SU-DHL-6 (cell line): ENCODE measurements at regions not wholly inside any gene's neighbourhood (a gene's known extent, or its start where the extent isn't known, plus 50 kb on each side); places are given as distances from the start of the nearest gene placed in this dataset.

ENCODE experiments used
- H2AFZ ChIP-seq: fragments of 200-600 bp; sonication (generic); 2 replicates; pipeline ENCODE4 v1.6.1; 2014; ENCODE audit warnings: low read depth, mild to moderate bottlenecking, moderate library complexity, mixed read lengths, antibody characterized with exemption, low read length; ENCODE audit not compliant: severe bottlenecking
- H3F3A ChIP-seq: fragments of 200-600 bp; shearing (Covaris generic); 2 replicates; pipeline ENCODE4 v1.6.0; 2016; ENCODE audit warnings: antibody characterized with exemption, mild to moderate bottlenecking; ENCODE audit not compliant: insufficient read depth
- H3K27ac ChIP-seq: fragments of 200-600 bp; sonication (generic); 2 replicates; pipeline ENCODE4 v1.5.1; 2016; ENCODE audit warnings: low read depth, mild to moderate bottlenecking, low read length, moderate library complexity, mixed read lengths
- H3K27me3 ChIP-seq: fragments of 200-600 bp; sonication (generic), shearing (Covaris generic); 2 replicates; pipeline ENCODE4 v1.6.0; 2014; ENCODE audit warnings: mild to moderate bottlenecking, low read length
- H3K36me3 ChIP-seq: fragments of 200-600 bp; sonication (generic); 2 replicates; pipeline ENCODE4 v1.6.1; 2014; ENCODE audit warnings: mild to moderate bottlenecking, low read length, mixed read lengths
- H3K4me2 ChIP-seq: fragments of 300-600, 200-600 bp; shearing (Covaris generic), sonication (generic); 2 replicates; pipeline ENCODE4 v1.6.0; 2014; ENCODE audit warnings: low read length, low read depth, mild to moderate bottlenecking; ENCODE audit not compliant: poor library complexity, severe bottlenecking
- H3K4me3 ChIP-seq: fragments of 200-600 bp; sonication (generic); 2 replicates; pipeline ENCODE4 v1.5.1; 2014; ENCODE audit warnings: antibody characterized with exemption, low read length, mild to moderate bottlenecking, mixed read lengths; ENCODE audit not compliant: insufficient read depth, poor library complexity, severe bottlenecking
- H3K79me2 ChIP-seq: fragments of 200-600 bp; sonication (generic); 2 replicates; pipeline ENCODE4 v1.6.1; 2014; ENCODE audit warnings: mild to moderate bottlenecking, low read length, moderate library complexity; ENCODE audit not compliant: insufficient read depth
- H3K9ac ChIP-seq: fragments of 200-600 bp; sonication (generic); 2 replicates; pipeline ENCODE4 v1.7.0; 2014; ENCODE audit warnings: mild to moderate bottlenecking, low read length
- H3K9me2 ChIP-seq: fragments of 200-600 bp; sonication (generic); replicated peaks from 2 replicates; pipeline ENCODE4 v1.6.1; 2014; ENCODE audit warnings: low read length; ENCODE audit not compliant: insufficient read depth
- H3K9me3 ChIP-seq: fragments of 200-600 bp; sonication (generic); 2 replicates; pipeline ENCODE4 v1.6.1; 2014; ENCODE audit warnings: low read length, mixed read lengths; ENCODE audit not compliant: insufficient read depth
- H4K20me1 ChIP-seq: fragments of 200-600 bp; sonication (generic); 2 replicates; pipeline ENCODE4 v1.6.1; 2014; ENCODE audit warnings: low read depth, mild to moderate bottlenecking, antibody characterized with exemption, low read length, moderate library complexity, mixed read lengths
- CTCF ChIP-seq: fragments of 200-600 bp; sonication (generic); IDR thresholded peaks from one replicate; pipeline ENCODE4 v1.5.1; 2017; ENCODE audit warnings: antibody characterized with exemption, mild to moderate bottlenecking, low read length, moderate library complexity; ENCODE audit not compliant: insufficient read depth, poor library complexity, severe bottlenecking
- EZH2phosphoT487 ChIP-seq: fragments of 200-600 bp; sonication (generic), shearing (Covaris generic); conservative IDR thresholded peaks from 2 replicates; pipeline ENCODE4 v1.6.1; 2018; ENCODE audit warnings: mild to moderate bottlenecking, antibody characterized with exemption, low read length, moderate library complexity, mixed read lengths

GRCh38 chr3:73787620-73788019 is 162.9 kb upstream of the PDZRN3 start:
- no peak overlapping the region for H3K27ac ChIP-seq
- H3F3A ChIP-seq, result no peaks in the 10 kb centered on the region
- TF ChIP-seq EZH2phosphoT487 (no peak), CTCF (no peak)

DNA sequence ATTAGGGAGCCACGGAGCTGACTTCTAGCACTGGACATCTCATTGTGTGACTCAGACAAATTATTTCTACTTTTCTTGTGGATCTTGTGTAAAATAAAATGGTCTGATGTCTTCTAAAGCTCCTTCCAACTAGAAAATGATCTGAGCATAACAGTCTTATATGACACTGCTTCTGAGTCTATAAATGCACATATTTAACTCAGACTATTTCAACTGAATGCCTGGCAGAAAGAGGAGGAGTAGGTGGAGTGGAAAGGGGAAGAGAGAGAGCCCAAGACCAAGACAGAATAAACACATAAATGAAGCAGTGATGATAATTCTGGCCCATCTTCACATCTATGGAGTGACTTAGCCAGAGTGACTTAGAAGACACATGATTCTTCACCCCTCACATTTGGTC is 162.3 kb upstream of the PDZRN3 start:
- Histone ChIP-seq H4K20me1 (no peaks in the 10 kb centered on the region), H3K4me2 (no peak overlapping the region), H3F3A (no peaks in the 10 kb centered on the region), H3K27me3 (no peaks in the 10 kb centered on the region), H3K36me3 (no peaks in the 10 kb centered on the region), H3K9me3 (no peaks in the 10 kb centered on the region), H3K27ac (no peak overlapping the region), H3K4me3 (no peak overlapping the region), H3K9ac (no peak overlapping the region), H3K79me2 (no peaks in the 10 kb centered on the region), H2AFZ (no peak overlapping the region), H3K9me2 (no peaks in the 10 kb centered on the region)
- TF ChIP-seq CTCF (no peak), EZH2phosphoT487 (no peak)

More at GRCh38 chr3:73787620-73788019, 162.9 kb upstream of the PDZRN3 start:
- no peaks in the 10 kb centered on the region for H3K9me3 ChIP-seq
- H3K27me3 ChIP-seq, result no peaks in the 10 kb centered on the region
- no peak overlapping the region for H3K4me2 ChIP-seq
- H3K9ac ChIP-seq, result no peak overlapping the region
- H2AFZ ChIP-seq, result no peak overlapping the region
- no peaks in the 10 kb centered on the region for H4K20me1 ChIP-seq
- H3K4me3 ChIP-seq, result no peak overlapping the region
- H3K79me2 ChIP-seq, result no peaks in the 10 kb centered on the region
- no peaks in the 10 kb centered on the region for H3K36me3 ChIP-seq
- no peaks in the 10 kb centered on the region for H3K9me2 ChIP-seq

- Histone ChIP-seq H2AFZ (no peak overlapping the region), H3K27ac (no peak overlapping the region)
These were observed 161.6 kb upstream of the PDZRN3 start for GRCh38 chr3:73786321-73786807.

More at GRCh38 chr3:73786321-73786807, 161.6 kb upstream of the PDZRN3 start:
- H3K9ac ChIP-seq, result no peak overlapping the region
- H3K4me2 ChIP-seq, result no peak overlapping the region
- H3K9me3 ChIP-seq, result no peaks in the 10 kb centered on the region
- no peaks in the 10 kb centered on the region for H3K9me2 ChIP-seq
- TF ChIP-seq EZH2phosphoT487 (no peak), CTCF (no peak)
- H3K79me2 ChIP-seq, result no peaks in the 10 kb centered on the region
- no peaks in the 10 kb centered on the region for H4K20me1 ChIP-seq
- H3K27me3 ChIP-seq, result no peaks in the 10 kb centered on the region
- H3K4me3 ChIP-seq, result no peak overlapping the region
- H3F3A ChIP-seq, result no peaks in the 10 kb centered on the region
- no peaks in the 10 kb centered on the region for H3K36me3 ChIP-seq
